GM20000 (cell line): ENCODE measurements at regions not wholly inside any gene's neighbourhood (a gene's known extent, or its start where the extent isn't known, plus 50 kb on each side); places are given as distances from the start of the nearest gene placed in this dataset.

Source experiments
- DNase-seq: peaks from one replicate; pipeline ENCODE4 v3.0.0; 2012; ENCODE audit warnings: low spot score
- TF ChIP-seq, protein P1 (sequence below): IDR thresholded peaks from 2 replicates; pipeline ENCODE4 v1.5.1; 2012; ENCODE audit warnings: mild to moderate bottlenecking, control low read depth; ENCODE audit errors: extremely low read depth, missing control alignments

DNA sequence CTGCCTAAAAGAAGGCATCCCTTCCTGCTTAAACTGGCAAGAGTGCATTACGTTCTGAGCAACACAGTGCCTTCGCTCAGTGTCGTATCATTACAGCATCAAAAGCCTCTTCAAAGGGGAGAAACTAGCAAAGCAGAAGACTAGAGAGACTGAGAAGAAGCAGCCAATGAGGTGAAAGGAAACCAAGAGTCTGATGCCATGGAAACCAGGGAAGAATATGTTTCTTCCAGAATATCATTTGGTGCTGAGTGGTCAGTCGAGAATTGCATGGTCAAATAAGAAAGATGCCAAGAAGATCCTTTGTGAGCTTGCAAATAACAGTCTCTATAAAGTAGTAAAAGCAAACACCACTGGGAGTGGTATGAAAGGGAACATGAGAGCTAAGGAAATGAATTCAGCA, 312.1 kb upstream of the CHST9 start:
- TF ChIP-seq, protein P1, sequence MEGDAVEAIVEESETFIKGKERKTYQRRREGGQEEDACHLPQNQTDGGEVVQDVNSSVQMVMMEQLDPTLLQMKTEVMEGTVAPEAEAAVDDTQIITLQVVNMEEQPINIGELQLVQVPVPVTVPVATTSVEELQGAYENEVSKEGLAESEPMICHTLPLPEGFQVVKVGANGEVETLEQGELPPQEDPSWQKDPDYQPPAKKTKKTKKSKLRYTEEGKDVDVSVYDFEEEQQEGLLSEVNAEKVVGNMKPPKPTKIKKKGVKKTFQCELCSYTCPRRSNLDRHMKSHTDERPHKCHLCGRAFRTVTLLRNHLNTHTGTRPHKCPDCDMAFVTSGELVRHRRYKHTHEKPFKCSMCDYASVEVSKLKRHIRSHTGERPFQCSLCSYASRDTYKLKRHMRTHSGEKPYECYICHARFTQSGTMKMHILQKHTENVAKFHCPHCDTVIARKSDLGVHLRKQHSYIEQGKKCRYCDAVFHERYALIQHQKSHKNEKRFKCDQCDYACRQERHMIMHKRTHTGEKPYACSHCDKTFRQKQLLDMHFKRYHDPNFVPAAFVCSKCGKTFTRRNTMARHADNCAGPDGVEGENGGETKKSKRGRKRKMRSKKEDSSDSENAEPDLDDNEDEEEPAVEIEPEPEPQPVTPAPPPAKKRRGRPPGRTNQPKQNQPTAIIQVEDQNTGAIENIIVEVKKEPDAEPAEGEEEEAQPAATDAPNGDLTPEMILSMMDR, result no peak
- no peak for DNase-seq

DNA sequence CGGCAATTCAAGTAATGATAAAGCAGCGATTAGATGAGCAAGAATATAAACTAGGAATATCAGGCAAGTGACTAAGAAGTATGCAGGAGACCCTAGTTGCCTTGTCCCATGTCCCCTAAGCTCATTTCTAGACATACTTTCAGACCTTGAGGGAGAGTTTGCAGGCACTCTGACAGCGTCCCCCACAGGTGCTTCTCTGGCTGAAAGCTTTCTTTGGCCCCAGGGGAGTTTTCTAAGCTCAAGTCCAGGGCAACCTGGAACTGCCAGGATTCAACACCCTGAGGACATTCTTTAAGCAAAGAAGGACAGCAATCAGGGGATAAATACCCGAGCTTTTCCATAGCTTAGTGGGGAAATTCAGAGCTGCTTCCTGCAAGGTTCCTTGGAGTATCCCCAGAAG, 308.1 kb upstream of the CHST9 start:
- no peak for DNase-seq
- TF ChIP-seq, protein P1, result no peak

DNA sequence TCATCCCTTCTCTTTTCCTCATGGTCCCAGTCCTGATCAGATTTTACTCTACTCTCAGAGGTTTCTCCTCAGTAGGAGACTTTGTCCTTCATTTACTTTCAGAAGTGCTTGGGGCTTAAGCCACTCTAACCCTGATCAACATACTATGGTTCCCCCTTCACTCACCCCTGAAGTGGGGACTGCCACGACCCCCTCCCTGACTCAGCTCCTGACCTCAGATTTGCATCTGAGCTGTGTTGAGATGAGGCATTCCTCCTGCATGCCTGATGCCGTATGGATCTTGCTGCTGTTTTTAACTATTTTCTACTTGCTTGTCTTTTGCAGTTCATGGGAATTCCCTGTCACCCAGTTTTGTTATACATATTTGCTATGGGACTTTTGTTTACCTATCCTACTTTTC, 306.7 kb upstream of the CHST9 start:
- TF ChIP-seq, protein P1, result no peak
- DNase-seq, result no peak

DNA sequence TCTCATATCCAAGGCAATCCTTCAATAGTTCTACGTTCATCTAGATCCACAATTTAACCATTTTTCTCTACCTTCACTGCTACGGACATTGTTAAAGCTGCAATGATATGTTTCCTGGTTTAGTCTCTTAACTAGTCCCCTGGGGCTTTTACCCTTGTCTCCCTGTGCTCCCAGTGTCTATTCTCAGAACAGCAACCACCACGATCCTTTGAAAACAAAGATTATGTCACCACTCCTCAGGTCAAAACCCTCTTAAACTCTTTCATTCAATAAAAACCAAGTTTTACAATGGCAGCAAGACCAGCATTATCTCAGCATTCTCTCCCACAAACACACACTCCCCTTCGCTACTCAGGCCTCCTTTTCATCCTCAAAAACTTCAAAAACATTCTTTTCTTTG, 298.2 kb upstream of the CHST9 start:
- TF ChIP-seq, protein P1, result no peak
- DNase-seq, result no peak

DNA sequence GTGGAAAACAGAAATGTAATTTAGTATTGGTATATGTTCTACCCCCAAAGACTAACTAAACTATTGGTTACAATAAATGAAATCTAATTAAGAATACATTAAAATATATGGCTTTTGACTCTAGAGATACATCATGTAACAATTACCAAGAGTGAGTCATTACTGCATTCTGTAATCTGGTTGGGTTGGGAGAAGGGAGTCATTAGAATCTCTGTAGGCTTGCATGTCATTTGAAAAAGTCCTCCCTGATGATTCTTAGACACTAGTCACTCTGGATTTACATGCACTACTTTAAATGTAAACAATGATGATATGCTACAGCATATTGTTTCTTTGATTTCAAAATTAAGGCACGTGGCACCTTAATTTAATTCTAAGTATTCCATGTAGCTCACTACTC, 293.4 kb upstream of the CHST9 start:
- TF ChIP-seq, protein P1, result no peak
- DNase-seq, result no peak

DNA sequence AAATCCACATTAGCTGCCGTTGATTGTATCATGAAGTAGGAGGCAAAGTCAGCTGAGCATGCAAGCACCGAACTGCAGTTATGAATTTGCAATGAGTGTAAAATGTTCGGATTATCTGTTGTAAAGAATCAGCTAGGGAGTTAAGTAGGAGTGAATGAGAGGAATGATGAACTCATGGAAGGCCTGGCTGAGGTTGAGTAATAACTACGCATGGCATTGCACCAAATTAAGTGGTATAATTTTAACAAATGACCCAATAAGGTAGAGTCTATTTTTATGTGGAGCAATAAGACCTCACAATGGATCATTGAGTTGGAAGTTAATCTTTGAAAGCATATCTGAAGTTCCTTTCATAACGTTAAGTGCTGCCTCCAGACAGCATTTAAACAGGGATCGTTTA, 288.2 kb upstream of the CHST9 start:
- DNase-seq, result no peak
- TF ChIP-seq, protein P1, result no peak

DNA sequence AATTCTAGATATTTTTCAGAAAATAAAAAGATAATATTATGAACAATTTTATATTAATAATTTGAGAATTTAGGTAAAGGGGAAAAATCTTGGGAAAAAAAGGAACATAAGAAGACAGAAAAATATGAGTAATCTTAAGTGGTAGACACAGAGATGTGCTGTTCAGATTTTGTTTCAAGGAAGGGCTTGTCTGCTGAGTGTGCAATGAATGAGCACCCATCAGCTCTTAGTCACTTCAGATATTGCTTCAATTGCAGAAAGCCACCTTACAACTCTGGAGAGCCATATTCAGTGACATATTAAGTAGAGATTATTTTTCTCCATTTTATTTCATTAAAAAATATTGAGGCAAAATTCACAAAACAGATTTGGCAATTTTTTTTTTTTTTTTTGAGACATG, 282.0 kb upstream of the CHST9 start:
- TF ChIP-seq, protein P1, result no peak
- DNase-seq, result no peak

DNA sequence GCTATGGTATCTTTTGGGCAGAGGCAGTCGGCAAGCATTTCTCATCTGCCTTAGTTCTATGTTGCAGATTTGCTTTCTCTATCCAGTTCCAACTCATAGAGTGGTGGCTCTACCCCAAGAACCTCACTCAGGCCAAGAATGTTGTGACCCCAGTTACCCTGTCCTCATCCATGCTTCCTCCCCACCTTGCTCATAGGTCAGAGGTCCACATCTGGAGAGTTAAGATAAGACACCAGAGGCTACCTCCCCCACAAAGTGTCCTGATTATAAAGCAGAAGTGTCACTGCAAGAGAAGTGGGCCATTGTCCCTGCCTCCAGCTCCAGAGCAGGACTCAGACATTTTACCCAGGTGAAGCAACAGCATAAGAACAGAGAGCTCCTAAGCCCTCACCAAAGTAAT, 276.8 kb upstream of the CHST9 start:
- DNase-seq, result no peak
- TF ChIP-seq, protein P1, result no peak
